ENCODE measurements at regions not wholly inside any gene's neighbourhood (a gene's known extent, or its start where the extent isn't known, plus 50 kb on each side); places are given as distances from the start of the nearest gene placed in this dataset.
A peak's percentile ranks its signal among the peaks of the same experiment; 100 is the strongest.

- TF ChIP-seq MLX (CRISPR knock-in tag; conservative IDR thresholded peaks at IDR 0.05) (no peak), IRF1 (CRISPR knock-in tag; IDR thresholded peaks at IDR 0.05; ENCODE audit: borderline replicate concordance) (no peak), MYNN (IDR thresholded peaks at IDR 0.05) (no peak), MYNN (CRISPR knock-in tag; IDR thresholded peaks at IDR 0.05) (no peak), EP300 (IDR thresholded peaks at IDR 0.05; ENCODE audit: low read length) (no peak), HDAC2 (IDR thresholded peaks at IDR 0.05) (no peak), ELF2 (CRISPR knock-in tag; IDR thresholded peaks at IDR 0.05) (no peak), U2AF2 (optimal IDR thresholded peaks at IDR 0.05; ENCODE audit: low read depth, low read length) (no peak), RAD21 (CRISPR knock-in tag; conservative IDR thresholded peaks at IDR 0.05 in 1 of 2, IDR thresholded peaks at IDR 0.05 in 1 of 2) (peak; percentile 20 to 62; a peak in 3 of 4 replicates), MYBL2 (IDR thresholded peaks at IDR 0.05; ENCODE audit: low read depth) (no peak), MYBL2 (CRISPR knock-in tag; IDR thresholded peaks at IDR 0.05; ENCODE audit: borderline replicate concordance) (no peak), NCOA1 (IDR thresholded peaks at IDR 0.05; ENCODE audit: low read depth) (no peak), REST (IDR thresholded peaks at IDR 0.05; ENCODE audit: borderline replicate concordance) (peak; percentile 19; the same call in 1 of the 2 replicates), REST (CRISPR knock-in tag; IDR thresholded peaks at IDR 0.05; ENCODE audit: low read depth) (no peak), RNF219 (CRISPR knock-in tag; IDR thresholded peaks at IDR 0.05) (no peak), USF2 (CRISPR knock-in tag; IDR thresholded peaks at IDR 0.05) (no peak), LARP7 (IDR thresholded peaks at IDR 0.05) (no peak)
These were observed 116.2 kb downstream of the MFSD1 start (continued) for GRCh38 chr3:158918008-158918407.
